WERI-Rb-1 (cell line): ENCODE measurements at regions not wholly inside any gene's neighbourhood (a gene's known extent, or its start where the extent isn't known, plus 50 kb on each side); places are given as distances from the start of the nearest gene placed in this dataset.

Source experiments
- DNase-seq: peaks from one replicate; pipeline ENCODE4 v3.0.0-alpha.2; 2020
- H3K27ac ChIP-seq: fragments of 250-450 bp; sonication (Bioruptor Pico); 2 replicates; pipeline ENCODE4 v1.5.1; 2020; ENCODE audit warnings: mild to moderate bottlenecking, moderate library complexity
- H3K27me3 ChIP-seq: fragments of 250-450 bp; sonication (Bioruptor Pico); 2 replicates; pipeline ENCODE4 v1.5.1; 2021; ENCODE audit warnings: mild to moderate bottlenecking, low read depth, moderate library complexity; ENCODE audit not compliant: insufficient read depth, severe bottlenecking
- H3K36me3 ChIP-seq: fragments of 250-450 bp; sonication (Bioruptor Pico); 2 replicates; pipeline ENCODE4 v1.5.1; 2020; ENCODE audit warnings: mild to moderate bottlenecking, moderate library complexity
- H3K4me3 ChIP-seq: 2 replicates; pipeline ENCODE4 v1.5.1; 2011; ENCODE audit warnings: low read depth, mild to moderate bottlenecking, control low read depth, low read length
- H3K9me3 ChIP-seq: fragments of 250-450 bp; sonication (Bioruptor Pico); 2 replicates; pipeline ENCODE4 v1.5.1; 2021; ENCODE audit warnings: mild to moderate bottlenecking, moderate library complexity; ENCODE audit not compliant: severe bottlenecking
- TF ChIP-seq, protein P1 (sequence below): IDR thresholded peaks from 2 replicates; pipeline ENCODE4 v1.5.1; 2011; ENCODE audit warnings: low read depth, mild to moderate bottlenecking, control low read depth, inconsistent platforms, low read length

DNA sequence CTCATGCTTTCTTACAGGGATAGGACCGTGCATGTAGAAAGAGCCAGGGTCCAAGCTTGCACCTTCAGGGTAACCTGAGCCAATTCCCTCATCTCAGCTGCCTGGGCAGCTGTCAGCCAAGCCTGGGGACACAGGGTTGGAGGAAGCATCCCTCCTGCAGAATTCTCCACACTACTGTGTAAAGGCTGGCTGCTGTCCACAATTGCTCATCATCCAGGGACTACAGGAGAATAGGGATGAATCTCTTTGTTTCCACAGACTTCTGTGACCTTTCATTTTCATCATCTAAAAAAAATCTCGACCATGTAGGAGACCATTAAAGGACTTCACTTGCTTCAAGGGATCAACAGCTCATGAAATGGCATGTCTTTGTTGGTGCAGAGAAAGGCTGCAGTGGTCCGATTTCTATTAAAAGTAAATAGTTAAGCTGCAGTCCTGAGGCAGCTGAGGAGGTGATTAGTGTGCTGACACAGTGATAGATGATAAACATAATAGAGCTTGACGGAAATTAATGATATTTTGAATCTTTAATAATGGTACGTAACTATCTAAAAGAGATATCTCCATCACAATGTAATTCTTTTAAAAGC, 74.4 kb upstream of the COPS8 start:
- no peak overlapping the region for H3K27ac ChIP-seq
- H3K4me3 ChIP-seq = no peak overlapping the region
- TF ChIP-seq, protein P1, sequence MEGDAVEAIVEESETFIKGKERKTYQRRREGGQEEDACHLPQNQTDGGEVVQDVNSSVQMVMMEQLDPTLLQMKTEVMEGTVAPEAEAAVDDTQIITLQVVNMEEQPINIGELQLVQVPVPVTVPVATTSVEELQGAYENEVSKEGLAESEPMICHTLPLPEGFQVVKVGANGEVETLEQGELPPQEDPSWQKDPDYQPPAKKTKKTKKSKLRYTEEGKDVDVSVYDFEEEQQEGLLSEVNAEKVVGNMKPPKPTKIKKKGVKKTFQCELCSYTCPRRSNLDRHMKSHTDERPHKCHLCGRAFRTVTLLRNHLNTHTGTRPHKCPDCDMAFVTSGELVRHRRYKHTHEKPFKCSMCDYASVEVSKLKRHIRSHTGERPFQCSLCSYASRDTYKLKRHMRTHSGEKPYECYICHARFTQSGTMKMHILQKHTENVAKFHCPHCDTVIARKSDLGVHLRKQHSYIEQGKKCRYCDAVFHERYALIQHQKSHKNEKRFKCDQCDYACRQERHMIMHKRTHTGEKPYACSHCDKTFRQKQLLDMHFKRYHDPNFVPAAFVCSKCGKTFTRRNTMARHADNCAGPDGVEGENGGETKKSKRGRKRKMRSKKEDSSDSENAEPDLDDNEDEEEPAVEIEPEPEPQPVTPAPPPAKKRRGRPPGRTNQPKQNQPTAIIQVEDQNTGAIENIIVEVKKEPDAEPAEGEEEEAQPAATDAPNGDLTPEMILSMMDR = no peak
- no peaks in the 10 kb centered on the region for H3K9me3 ChIP-seq
- H3K36me3 ChIP-seq = no peaks in the 10 kb centered on the region
- H3K27me3 ChIP-seq = no peaks in the 10 kb centered on the region
- no peak for DNase-seq

DNA sequence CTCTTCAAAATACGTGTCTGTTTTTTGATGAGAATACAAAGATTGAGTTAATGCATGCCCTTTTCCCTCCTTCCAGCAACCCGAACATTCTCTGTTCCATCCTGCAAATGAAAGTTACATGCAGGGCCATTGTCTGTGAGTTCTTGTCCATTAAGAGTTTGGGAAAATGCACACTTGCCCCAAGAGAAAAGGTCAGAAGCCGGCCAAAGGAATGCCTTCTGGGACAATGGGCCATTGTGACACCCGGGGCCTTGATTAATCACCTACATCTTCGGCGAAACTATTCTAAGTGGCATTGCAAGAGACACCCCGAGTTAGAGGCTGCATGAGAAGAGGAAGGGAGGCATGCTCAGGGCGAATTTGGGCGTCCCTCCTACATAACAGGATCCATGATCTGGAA, 73.7 kb upstream of the COPS8 start:
- DNase-seq = no peak
- Histone ChIP-seq H3K36me3 (no peaks in the 10 kb centered on the region), H3K9me3 (no peaks in the 10 kb centered on the region), H3K4me3 (no peak overlapping the region), H3K27me3 (no peaks in the 10 kb centered on the region), H3K27ac (no peak overlapping the region)
- TF ChIP-seq, protein P1 = no peak

GRCh38 chr2:237012577-237013267, 73.0 kb upstream of the COPS8 start:
- Histone ChIP-seq H3K9me3 (no peaks in the 10 kb centered on the region), H3K27me3 (no peaks in the 10 kb centered on the region), H3K36me3 (no peaks in the 10 kb centered on the region), H3K4me3 (no peak overlapping the region), H3K27ac (no peak overlapping the region)
- DNase-seq = no peak
- TF ChIP-seq, protein P1 = no peak

DNA sequence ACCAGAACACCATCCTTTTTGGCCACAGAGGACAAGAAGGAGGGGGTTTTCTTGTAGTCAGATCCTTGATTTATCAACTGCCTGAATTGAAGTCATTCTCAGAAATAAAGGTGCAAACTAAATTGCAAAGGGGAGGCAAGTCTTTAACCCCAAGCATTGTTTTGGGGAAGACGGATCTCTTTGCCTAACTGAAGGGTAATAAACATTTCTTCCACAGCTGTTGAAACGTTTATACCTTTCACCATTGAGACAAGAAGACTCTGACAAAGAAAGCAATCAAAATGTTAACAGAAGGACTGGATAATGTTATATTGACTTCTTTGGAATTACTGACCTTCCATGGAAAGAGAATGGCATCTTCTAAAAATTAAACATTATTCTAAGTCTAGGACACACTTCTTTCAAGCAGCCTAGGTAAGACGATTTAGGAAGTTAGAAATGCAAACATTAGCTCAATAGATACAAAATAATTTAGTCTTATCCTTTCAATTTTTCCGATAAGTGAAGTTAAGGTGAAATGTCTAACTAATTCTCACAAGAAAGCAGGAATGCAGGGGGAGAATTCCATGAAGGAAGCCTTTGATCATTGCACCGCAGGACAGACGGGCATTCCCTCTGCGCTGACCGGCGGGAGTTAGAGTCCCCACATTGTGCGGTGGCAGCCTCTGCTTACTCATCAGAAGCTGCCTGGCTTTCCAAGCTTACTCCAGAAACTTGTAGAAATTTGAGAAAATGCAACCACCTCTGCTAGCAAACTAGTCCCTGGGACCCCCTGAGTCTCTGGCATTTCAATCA, 69.4 kb upstream of the COPS8 start:
- Histone ChIP-seq H3K9me3 (no peaks in the 10 kb centered on the region), H3K4me3 (no peak overlapping the region), H3K36me3 (no peaks in the 10 kb centered on the region), H3K27ac (no peak overlapping the region), H3K27me3 (no peaks in the 10 kb centered on the region)
- TF ChIP-seq, protein P1 = no peak
- DNase-seq = no peak

DNA sequence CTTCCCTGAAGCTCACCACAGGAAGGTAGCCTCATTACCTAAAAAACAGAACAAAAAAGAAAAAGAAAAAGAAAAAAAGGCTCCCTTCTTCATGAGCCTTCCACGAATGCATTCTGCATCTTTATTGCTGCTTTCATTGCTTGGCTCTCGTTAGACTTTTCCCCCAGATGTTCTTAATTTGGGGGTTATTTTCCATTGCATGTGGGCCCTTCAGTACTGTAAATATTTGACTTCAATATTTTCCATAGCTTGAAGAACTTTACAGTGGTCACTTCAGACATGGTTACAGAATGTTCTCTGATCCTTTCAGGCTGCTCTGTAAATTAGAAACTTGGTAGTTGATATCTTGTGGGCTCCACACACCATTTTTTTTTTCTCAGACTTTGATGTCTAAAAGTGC, 65.6 kb upstream of the COPS8 start:
- H3K9me3 ChIP-seq = no peaks in the 10 kb centered on the region
- no peak overlapping the region for H3K4me3 ChIP-seq
- H3K36me3 ChIP-seq = no peaks in the 10 kb centered on the region
- TF ChIP-seq, protein P1 = no peak
- no peaks in the 10 kb centered on the region for H3K27me3 ChIP-seq
- DNase-seq = no peak
- no peak overlapping the region for H3K27ac ChIP-seq
